IMR-90 (cell line): ENCODE measurements at regions not wholly inside any gene's neighbourhood (a gene's known extent, or its start where the extent isn't known, plus 50 kb on each side); places are given as distances from the start of the nearest gene placed in this dataset.

Experiments used
- ATAC-seq: fragments of 200-7000 bp; cut with Tn5 transposase; 2 replicates; pipeline ENCODE4 v1.9.1; 2020; ENCODE audit warnings: low read depth, mild to moderate bottlenecking, moderate library complexity
- BruUV-seq: library from RNA; stranded (reverse); fragments of 400-500 nt; replicated peaks from 2 replicates; lab custom pipeline; 2021; lab: Mats Ljungman, UMichigan
- CTCF ChIA-PET: fragments of 300-600 bp; formaldehyde crosslinking; extraction: SDS; loops from one replicate; lab custom pipeline; 2021; ENCODE audit warnings: antibody characterized with exemption; lab: Yijun Ruan, JAX
- POLR2A ChIA-PET: fragments of 300-600 bp; sonication (Branson Sonifier 250); formaldehyde crosslinking; loops from one replicate; lab custom pipeline; 2022; ENCODE audit warnings: antibody characterized with exemption; ENCODE audit not compliant: unreplicated experiment; lab: Charles Lee
- DNase-seq: peaks from one replicate; pipeline ENCODE4 v3.0.0; 2013
- H2AFZ ChIP-seq: replicated peaks from 2 replicates; pipeline ENCODE3; 2013; ENCODE audit warnings: low read length, mild to moderate bottlenecking; ENCODE audit not compliant: poor library complexity
- H2AK5ac ChIP-seq: 2 replicates; pipeline ENCODE4 v1.6.1; 2013; ENCODE audit warnings: low read depth, low read length, inconsistent platforms
- H2AK9ac ChIP-seq: replicated peaks from 2 replicates; pipeline ENCODE3; 2013; ENCODE audit warnings: mild to moderate bottlenecking, low read depth, low read length, moderate library complexity; ENCODE audit not compliant: poor library complexity
- H2BK120ac ChIP-seq: 2 replicates; pipeline ENCODE4 v1.6.1; 2013; ENCODE audit warnings: low read depth, low read length, inconsistent platforms
- H2BK15ac ChIP-seq: 3 replicates; pipeline ENCODE4 v1.6.1; 2013; ENCODE audit warnings: low read depth, low read length, inconsistent platforms
- H2BK20ac ChIP-seq: 2 replicates; pipeline ENCODE4 v1.6.1; 2013; ENCODE audit warnings: low read depth, mild to moderate bottlenecking, inconsistent platforms, low read length, moderate library complexity
- H2BK5ac ChIP-seq: 2 replicates; pipeline ENCODE4 v1.6.1; 2013; ENCODE audit warnings: mild to moderate bottlenecking, low read depth, low read length, inconsistent platforms; ENCODE audit not compliant: poor library complexity, severe bottlenecking
- H3K14ac ChIP-seq: replicated peaks from 2 replicates; pipeline ENCODE4 v1.6.1; 2013; ENCODE audit warnings: low read depth, low read length, inconsistent platforms
- H3K18ac ChIP-seq: 2 replicates; pipeline ENCODE4 v1.6.1; 2013; ENCODE audit warnings: low read depth, low read length, control low read depth
- H3K23ac ChIP-seq: 2 replicates; pipeline ENCODE4 v1.6.1; 2013; ENCODE audit warnings: low read depth, low read length, inconsistent platforms
- H3K27ac ChIP-seq: 2 replicates; pipeline ENCODE4 v1.5.1; 2013; ENCODE audit warnings: mild to moderate bottlenecking, control low read depth, low read length; ENCODE audit not compliant: insufficient read depth
- H3K27me3 ChIP-seq: 2 replicates; pipeline ENCODE4 v1.6.1; 2013; ENCODE audit warnings: low read length; ENCODE audit not compliant: control insufficient read depth, insufficient read depth
- H3K36me3 ChIP-seq: 2 replicates; pipeline ENCODE4 v1.6.1; 2013; ENCODE audit warnings: low read length, mixed read lengths; ENCODE audit not compliant: control insufficient read depth, insufficient read depth
- H3K4ac ChIP-seq: 2 replicates; pipeline ENCODE4 v1.6.1; 2013; ENCODE audit warnings: low read depth, low read length, inconsistent platforms
- H3K4me1 ChIP-seq: 2 replicates; pipeline ENCODE4 v1.6.1; 2013; ENCODE audit warnings: low read length, mixed read lengths; ENCODE audit not compliant: control insufficient read depth, insufficient read depth
- H3K4me2 ChIP-seq: 2 replicates; pipeline ENCODE4 v1.6.1; 2013; ENCODE audit warnings: low read depth, mild to moderate bottlenecking, control low read depth, low read length, moderate library complexity
- H3K4me3 ChIP-seq: 2 replicates; pipeline ENCODE4 v1.5.1; 2013; ENCODE audit warnings: low read depth, mild to moderate bottlenecking, control low read depth, low read length, moderate library complexity; ENCODE audit not compliant: insufficient read depth
- H3K56ac ChIP-seq: 2 replicates; pipeline ENCODE4 v1.6.1; 2013; ENCODE audit warnings: low read length, inconsistent platforms; ENCODE audit not compliant: insufficient read depth; ENCODE audit errors: extremely low read depth
- H3K79me1 ChIP-seq, 2 experiments: 2 replicates each; pipeline ENCODE4 v1.6.1; 2013; ENCODE audit warnings: low read length in 2 of 2, inconsistent platforms in 1 of 2, low read depth in 1 of 2
- H3K9ac ChIP-seq: 2 replicates; pipeline ENCODE4 v1.6.1; 2013; ENCODE audit warnings: low read depth, low read length, control low read depth
- H3K9me1 ChIP-seq: 2 replicates; pipeline ENCODE4 v1.6.1; 2013; ENCODE audit warnings: low read length, inconsistent platforms; ENCODE audit not compliant: insufficient read depth
- H3K9me3 ChIP-seq: 2 replicates; pipeline ENCODE4 v1.6.1; 2013; ENCODE audit warnings: low read length; ENCODE audit not compliant: control insufficient read depth, insufficient read depth
- H4K20me1 ChIP-seq: 2 replicates; pipeline ENCODE4 v1.6.1; 2013; ENCODE audit warnings: low read length, inconsistent platforms; ENCODE audit not compliant: insufficient read depth
- H4K5ac ChIP-seq: 2 replicates; pipeline ENCODE4 v1.6.1; 2013; ENCODE audit warnings: mild to moderate bottlenecking, low read depth, low read length, control low read depth
- H4K8ac ChIP-seq, 2 experiments: 2 replicates each; pipeline ENCODE4 v1.6.1; 2013; ENCODE audit warnings: low read depth in 2 of 2, low read length in 2 of 2, control low read depth in 1 of 2, inconsistent platforms in 1 of 2
- H4K91ac ChIP-seq: 2 replicates; pipeline ENCODE4 v1.6.1; 2013; ENCODE audit warnings: low read depth, low read length, inconsistent platforms; ENCODE audit not compliant: insufficient read depth
- MAFK ChIP-seq: IDR thresholded peaks from 2 replicates; pipeline ENCODE4 v1.6.1; 2012; ENCODE audit warnings: low read depth, low read length, improper control_type of control experiment
- MXI1 ChIP-seq: IDR thresholded peaks from 2 replicates; pipeline ENCODE4 v1.6.1; 2012; ENCODE audit warnings: low read depth, mild to moderate bottlenecking, low read length, moderate library complexity, borderline replicate concordance
- RAD21 ChIP-seq: IDR thresholded peaks from 2 replicates; pipeline ENCODE4 v1.6.1; 2012; ENCODE audit warnings: low read length, improper control_type of control experiment
- WGBS, 2 experiments: methylation state at CpG; one replicate each; pipeline versions ENCODE4 v1.1.5 to v1.1.7; 2013; ENCODE audit warnings: missing lambda C conversion rate in 2 of 2; ENCODE audit not compliant: insufficient read length in 1 of 2; ENCODE audit errors: extremely low coverage in 2 of 2; 5-methylcytosine and 5-hydroxymethylcytosine counted together
- dilution Hi-C: fragments of 300-500 bp; cut with HindIII; formaldehyde crosslinking; loops from one replicate; pipeline ENCODE4 v1.14.3; 2018; ENCODE audit warnings: low sequenced_read_pairs; ENCODE audit not compliant: unreplicated experiment
- in situ Hi-C: fragments of 300-500 bp; cut with MboI; formaldehyde crosslinking; loops from 3 replicates; pipeline ENCODE4 v1.14.3; 2019; ENCODE audit warnings: low sequenced_read_pairs, inconsistent platforms, mixed read lengths
- intact Hi-C: fragments of 100-400 bp; cut with micrococcal nuclease; formaldehyde crosslinking; loops from 2 replicates; pipeline ENCODE4 v1.10.0; 2022
- TF ChIP-seq, protein P1 (sequence below): fragments of 150-350 bp; IDR thresholded peaks from 2 replicates; pipeline ENCODE4 v1.6.1; 2016; ENCODE audit warnings: low read depth, mild to moderate bottlenecking, low read length, moderate library complexity, borderline replicate concordance

DNA sequence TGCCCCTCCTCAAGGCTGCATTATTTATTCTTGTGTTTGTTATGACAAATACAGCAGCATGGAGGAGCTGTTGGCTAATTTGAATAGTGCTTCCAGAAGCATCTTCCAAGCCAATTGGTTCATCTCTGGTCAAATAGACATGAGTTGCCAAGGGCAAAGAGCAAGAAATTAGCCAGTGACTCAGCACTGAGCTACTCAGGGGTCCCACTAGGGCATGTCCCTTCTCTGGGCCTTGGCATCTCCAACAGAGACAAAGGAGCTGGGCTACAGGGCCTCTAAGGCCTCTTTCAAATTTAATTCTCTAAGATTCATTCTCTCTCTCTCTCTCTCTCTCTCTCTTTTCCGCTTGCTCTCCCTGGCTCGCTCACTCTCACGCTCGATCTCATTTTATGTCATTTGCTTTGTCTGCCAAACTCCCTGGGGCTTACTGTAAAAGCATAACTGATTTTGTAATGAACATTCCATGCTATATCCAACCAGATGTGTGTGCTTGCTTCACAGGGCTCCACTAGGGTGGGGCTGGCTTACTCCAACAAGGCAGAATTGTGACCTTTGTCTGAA is 86.7 kb upstream of the MAGEA4 start:
- no peak overlapping the region for H3K4ac ChIP-seq
- H3K14ac ChIP-seq = no peak overlapping the region
- ChIA-PET CTCF (no interaction called here), POLR2A (no interaction called here)
- H3K9ac ChIP-seq = no peak overlapping the region
- H3K4me2 ChIP-seq = no peak overlapping the region
- no peak overlapping the region for H3K56ac ChIP-seq
- no peaks in the 10 kb centered on the region for H4K20me1 ChIP-seq
- no peak overlapping the region for H3K27ac ChIP-seq
- H3K23ac ChIP-seq = no peak overlapping the region
- intact Hi-C loops = no loop called here
- no peak overlapping the region for H2AK9ac ChIP-seq
- H3K79me1 ChIP-seq = no peaks in the 10 kb centered on the region
- no peak overlapping the region for H4K8ac ChIP-seq
- H3K18ac ChIP-seq = no peak overlapping the region
- DNase-seq (peak; percentile 1), ATAC-seq (no peak)
- H2AK5ac ChIP-seq = no peak overlapping the region
- H3K4me3 ChIP-seq = no peak overlapping the region
- H4K5ac ChIP-seq = no peak overlapping the region
- no peaks in the 10 kb centered on the region for H3K4me1 ChIP-seq
- no peaks in the 10 kb centered on the region for H3K36me3 ChIP-seq
- in situ Hi-C loops = no loop called here
- H2AFZ ChIP-seq = no peak overlapping the region
- 26% methylated on average over 3 of the region's 4 CpGs; no CpG with 5 or more reads in 1 of the 2 experiments for WGBS, 2 experiments
- dilution Hi-C loops = no loop called here
- BruUV-seq = no TSS peak
- H3K9me1 ChIP-seq = no peaks in the 10 kb centered on the region
- no peak for TF ChIP-seq MAFK
- no peak for TF ChIP-seq RAD21
- no peak for TF ChIP-seq MXI1
- TF ChIP-seq, protein P1, sequence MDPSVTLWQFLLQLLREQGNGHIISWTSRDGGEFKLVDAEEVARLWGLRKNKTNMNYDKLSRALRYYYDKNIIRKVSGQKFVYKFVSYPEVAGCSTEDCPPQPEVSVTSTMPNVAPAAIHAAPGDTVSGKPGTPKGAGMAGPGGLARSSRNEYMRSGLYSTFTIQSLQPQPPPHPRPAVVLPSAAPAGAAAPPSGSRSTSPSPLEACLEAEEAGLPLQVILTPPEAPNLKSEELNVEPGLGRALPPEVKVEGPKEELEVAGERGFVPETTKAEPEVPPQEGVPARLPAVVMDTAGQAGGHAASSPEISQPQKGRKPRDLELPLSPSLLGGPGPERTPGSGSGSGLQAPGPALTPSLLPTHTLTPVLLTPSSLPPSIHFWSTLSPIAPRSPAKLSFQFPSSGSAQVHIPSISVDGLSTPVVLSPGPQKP = no peak
- no peak overlapping the region for H2BK15ac ChIP-seq
- no peak overlapping the region for H2BK120ac ChIP-seq
- no peak overlapping the region for H2BK5ac ChIP-seq
- no peaks in the 10 kb centered on the region for H3K27me3 ChIP-seq
- no peak overlapping the region for H2BK20ac ChIP-seq
- no peak overlapping the region for H4K91ac ChIP-seq
- H3K9me3 ChIP-seq = peaks cover 18% of the 10 kb centered on the region
